GM12892 (cell line): ENCODE measurements at regions not wholly inside any gene's neighbourhood (a gene's known extent, or its start where the extent isn't known, plus 50 kb on each side); places are given as distances from the start of the nearest gene placed in this dataset.

Experiments used
- POLR2A ChIP-seq: IDR thresholded peaks from 2 replicates; pipeline ENCODE4 v1.6.1; 2011; ENCODE audit warnings: low read depth, low read length, control low read depth
- TAF1 ChIP-seq: IDR thresholded peaks from 2 replicates; pipeline ENCODE4 v1.6.1; 2011; ENCODE audit warnings: low read depth, mild to moderate bottlenecking, control low read depth, low read length, borderline replicate concordance

- no peak for TF ChIP-seq POLR2A
- no peak for TF ChIP-seq TAF1
These were observed 417.1 kb downstream of the TAFA4 start for GRCh38 chr3:68515237-68515636.
